GM21528 (cell line): ENCODE measurements at regions not wholly inside any gene's neighbourhood (a gene's known extent, or its start where the extent isn't known, plus 50 kb on each side); places are given as distances from the start of the nearest gene placed in this dataset.

Source experiments
- ATAC-seq: cut with Tn5 transposase; IDR thresholded peaks from one replicate; pipeline ENCODE4 v1.9.1; 2021; ENCODE audit warnings: mild to moderate bottlenecking, moderate library complexity; ENCODE audit not compliant: unreplicated experiment, low FRiP score

DNA sequence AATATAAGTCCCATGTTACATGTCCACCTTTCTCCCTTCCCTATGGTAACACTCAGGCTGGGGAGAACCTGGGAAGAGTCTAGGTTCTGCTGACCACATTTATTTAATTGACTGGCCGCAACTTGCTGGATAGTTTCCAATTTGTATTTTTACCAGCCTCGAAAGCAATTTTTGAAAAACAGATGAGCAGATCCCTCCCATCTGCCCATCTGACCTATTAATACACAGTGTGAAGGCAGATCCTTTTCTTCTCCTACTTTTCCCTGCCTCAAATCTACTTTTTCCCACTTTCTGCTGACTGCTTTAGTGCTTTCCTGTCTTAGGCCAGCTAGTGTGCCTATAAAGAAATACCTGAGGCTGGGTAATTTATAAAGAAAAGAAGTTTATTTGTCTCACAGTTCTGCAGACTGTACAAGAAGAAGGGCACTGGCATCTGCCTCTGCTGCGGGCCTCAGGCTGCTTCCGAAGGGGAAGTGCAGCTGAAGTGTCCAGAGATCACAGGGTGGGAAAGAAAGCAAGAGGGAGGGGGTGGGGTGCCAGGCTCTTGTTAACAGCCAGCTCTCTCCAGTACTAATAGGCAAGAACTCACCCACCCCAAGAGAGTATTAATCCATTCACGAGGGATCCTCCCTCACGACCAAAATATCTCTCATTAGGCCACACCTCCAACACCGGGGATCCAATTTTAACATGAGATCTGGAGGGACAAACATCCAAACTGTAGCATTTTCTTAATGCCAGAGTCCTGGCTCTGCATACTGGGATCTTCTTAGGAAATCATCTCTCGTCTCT lies 336.0 kb upstream of the IGFBP3 start:
- no peak for ATAC-seq

- no peak for ATAC-seq
Measured at GRCh38 chr7:46253520-46253919, 332.4 kb upstream of the IGFBP3 start.

- ATAC-seq, result no peak
Measured at GRCh38 chr7:46247664-46248063, 326.6 kb upstream of the IGFBP3 start.

DNA sequence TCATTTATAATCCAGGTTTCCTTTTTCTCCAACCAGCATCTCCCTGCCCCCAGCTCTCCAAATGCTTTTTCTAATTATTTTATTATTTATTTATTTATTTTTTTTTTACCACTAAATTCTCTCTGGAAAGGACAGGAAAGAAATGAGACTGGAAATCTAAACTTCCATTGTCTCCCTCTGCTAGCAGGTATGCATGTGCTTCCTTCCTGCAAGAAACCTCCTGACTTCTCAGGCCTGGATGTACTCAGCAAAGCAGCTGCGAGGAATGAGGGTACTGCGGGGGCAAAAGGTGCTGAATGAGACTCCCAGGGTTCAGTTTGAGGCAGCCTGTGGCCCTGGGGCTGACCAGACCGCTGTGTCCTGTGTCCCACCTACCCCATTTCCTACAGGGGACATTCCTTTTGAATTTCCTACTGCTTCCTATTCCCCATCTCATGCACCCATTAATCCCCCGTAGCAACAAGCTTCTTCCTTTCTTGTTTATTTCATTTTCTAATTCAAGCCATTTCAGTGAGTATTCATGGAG lies 324.6 kb upstream of the IGFBP3 start:
- no peak for ATAC-seq

DNA sequence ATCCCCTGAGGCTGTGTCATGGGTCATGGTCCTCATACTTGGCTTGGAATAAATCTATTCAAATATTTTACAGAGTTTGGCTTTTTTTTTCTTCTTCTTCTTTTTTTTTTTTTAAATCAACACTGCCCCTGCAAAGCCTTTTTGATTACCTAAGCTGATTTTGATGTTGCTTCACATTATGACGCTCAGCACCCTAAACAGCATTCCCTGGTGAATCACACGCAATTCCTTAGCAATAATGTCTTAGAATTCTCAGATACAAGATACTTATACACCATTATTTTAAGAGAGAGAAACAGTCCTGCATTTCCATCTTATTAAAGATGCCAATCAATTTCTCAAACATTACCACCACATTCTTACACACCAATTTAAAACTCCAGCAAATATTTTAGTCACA lies 323.7 kb upstream of the IGFBP3 start:
- no peak for ATAC-seq

- ATAC-seq, result no peak
Measured at GRCh38 chr7:46243406-46243805, 322.3 kb upstream of the IGFBP3 start.

- ATAC-seq, result no peak
Measured at GRCh38 chr7:46239846-46240245, 318.8 kb upstream of the IGFBP3 start.

- ATAC-seq, result no peak
Measured at GRCh38 chr7:46237466-46237865, 316.4 kb upstream of the IGFBP3 start.

GRCh38 chr7:46233585-46234329 lies 312.7 kb upstream of the IGFBP3 start:
- no peak for ATAC-seq

DNA sequence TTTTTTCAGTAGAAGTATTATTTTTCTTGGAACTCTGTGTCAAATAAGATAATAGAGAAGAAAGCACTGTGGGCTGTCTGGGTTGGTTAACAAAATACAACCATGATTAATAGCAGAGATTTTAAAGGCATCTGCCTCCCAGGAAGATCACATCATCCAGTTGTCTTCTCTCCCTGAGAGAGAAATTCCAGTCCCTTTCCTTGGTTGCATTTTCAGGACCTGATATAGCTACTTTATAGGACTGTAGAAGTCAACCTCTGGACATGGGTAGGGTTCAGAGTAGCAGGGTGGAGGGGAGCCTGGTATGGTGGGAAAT lies 309.9 kb upstream of the IGFBP3 start:
- ATAC-seq, result no peak

DNA sequence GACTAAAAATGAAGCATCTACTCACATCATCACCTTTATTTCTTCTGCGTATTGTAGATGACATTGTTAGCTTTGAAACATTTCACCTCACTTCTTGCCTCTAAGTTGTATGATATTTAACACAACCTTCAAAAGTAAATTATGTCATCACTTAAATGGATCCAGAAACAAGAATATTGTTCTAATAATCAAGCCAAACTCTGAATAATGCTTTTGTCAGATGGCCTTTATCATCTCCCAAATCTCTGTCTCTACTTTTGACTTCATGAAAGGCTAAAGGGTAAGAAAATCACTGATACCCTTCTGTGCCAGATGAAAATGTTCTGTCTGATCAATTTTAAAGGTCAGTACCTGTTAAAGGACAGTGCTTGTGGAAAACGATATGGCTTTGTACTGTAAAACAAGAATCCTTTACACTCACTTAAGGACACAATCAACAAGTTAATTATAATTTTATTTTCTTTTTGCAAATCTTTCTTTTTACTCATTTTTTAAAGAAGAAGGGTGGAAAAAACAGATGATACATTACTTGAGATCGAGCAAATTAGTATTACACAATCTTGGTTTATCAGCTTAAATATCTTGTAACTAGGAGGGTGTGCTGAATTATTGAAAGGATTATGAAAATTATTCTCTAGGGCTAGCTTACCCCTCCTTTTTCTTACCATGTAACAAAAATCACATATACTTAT lies 309.4 kb upstream of the IGFBP3 start:
- no peak for ATAC-seq

GRCh38 chr7:46229409-46229808 lies 308.3 kb upstream of the IGFBP3 start:
- ATAC-seq, result no peak

GRCh38 chr7:46226860-46227259 lies 305.8 kb upstream of the IGFBP3 start:
- no peak for ATAC-seq

- no peak for ATAC-seq
Measured at GRCh38 chr7:46224363-46224762, 303.3 kb upstream of the IGFBP3 start.

DNA sequence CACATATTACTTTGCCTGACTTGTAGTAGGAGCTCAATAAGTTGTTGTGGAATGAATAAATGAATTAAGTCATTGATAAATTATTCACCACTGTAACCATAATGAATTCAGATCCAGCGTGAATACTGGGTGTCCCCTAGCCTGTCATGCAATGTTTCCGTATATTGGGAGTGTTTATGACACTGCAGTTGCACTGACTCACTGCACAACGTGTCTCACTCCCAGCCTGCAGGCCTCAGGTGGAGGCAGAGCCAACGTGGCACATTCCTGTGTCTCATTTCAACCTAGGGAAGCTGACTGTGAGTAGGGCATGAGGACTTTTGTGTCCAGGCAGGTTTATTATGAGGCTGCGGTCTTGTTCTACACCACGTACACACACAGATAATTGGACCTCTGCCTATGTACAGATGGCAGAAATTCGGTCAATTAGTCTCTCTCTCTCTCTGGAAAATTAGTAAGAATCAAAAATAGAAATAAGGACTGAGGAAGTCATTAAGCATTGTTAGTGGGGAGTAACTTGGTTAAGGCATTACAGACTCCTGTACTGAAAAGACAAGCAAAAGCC lies 299.1 kb upstream of the IGFBP3 start:
- no peak for ATAC-seq

DNA sequence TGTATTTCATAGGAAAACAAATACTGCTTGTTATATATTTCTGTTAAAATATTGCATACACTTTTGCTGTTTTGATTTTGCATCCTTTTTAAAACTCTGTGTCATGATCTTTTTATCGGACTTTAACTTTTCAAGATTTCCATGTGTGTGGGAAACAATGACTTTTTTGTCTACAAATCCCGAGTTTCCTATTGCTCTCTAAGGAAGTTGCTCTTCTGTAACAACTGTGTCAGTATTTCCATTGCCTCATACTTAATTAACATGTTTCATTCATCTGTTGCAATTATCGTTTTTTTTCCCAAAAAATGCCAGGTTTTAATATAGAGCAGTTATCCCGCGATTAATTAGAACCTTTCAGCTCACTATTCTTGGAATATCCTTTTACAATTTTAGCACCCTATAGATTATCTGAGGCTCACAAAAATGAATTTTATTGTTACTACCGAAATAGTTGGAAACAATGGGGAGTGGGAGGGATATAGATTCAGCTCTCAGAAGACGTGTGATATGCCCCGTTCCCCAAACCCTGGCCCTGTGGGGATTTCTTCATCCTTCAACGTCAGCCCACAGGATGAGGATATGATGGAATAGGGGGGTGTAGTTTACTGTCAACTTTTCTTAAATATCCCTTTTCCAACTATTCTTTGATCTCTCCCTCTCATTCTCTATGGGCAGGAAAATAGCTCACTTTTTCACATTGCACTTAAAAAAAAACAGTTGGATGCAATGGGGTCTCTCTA lies 297.6 kb upstream of the IGFBP3 start:
- ATAC-seq, result no peak

DNA sequence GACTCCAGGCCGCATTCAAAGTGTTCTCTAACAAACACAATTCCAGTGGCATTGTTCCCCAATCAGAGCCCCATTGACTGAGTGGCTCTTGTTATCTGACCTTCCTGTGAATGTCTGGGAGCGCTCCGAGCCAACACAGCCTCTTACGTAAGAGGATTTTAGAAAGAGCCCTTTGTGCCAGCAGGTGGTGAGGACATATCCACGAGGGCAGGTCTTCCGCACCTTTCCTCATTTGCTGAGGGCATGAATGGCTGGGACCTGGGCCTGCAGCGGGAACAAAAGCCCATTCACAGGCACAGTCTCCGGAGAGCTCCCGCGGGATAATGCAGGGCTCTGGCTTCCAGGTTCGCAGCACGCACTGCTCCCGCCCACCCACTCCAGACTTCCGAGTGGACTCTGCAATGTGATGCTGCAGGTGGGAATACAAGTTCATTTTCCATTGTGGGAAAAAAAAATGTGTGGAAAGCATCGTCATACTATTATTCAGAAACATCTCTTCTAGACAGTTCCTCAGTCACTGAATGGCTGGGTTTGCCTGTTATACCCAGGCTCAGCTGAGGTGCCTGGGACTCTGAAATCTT lies 295.0 kb upstream of the IGFBP3 start:
- ATAC-seq, result no peak

- no peak for ATAC-seq
Measured at GRCh38 chr7:46214526-46214925, 293.5 kb upstream of the IGFBP3 start.

DNA sequence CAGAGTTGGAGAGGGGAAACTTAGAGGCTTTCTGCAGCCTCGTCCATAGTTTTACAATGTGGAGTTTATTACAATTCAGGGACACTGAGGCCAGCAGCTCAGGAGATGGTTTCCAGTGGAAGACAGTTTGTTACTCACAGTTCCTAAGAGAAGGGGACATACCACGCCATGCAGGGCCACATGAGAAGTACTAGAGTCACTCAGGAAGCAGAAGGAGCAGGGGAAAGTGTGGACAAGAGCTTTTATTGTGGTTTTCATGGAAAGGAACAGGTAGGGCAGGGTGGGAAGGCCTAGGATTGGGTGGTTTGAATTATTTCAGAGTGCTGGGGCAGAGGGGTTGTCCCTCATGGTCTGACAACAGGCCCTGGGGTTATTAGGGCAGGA lies 292.1 kb upstream of the IGFBP3 start:
- ATAC-seq, result no peak
